ENCODE measurements at regions not wholly inside any gene's neighbourhood (a gene's known extent, or its start where the extent isn't known, plus 50 kb on each side); places are given as distances from the start of the nearest gene placed in this dataset.

DNA sequence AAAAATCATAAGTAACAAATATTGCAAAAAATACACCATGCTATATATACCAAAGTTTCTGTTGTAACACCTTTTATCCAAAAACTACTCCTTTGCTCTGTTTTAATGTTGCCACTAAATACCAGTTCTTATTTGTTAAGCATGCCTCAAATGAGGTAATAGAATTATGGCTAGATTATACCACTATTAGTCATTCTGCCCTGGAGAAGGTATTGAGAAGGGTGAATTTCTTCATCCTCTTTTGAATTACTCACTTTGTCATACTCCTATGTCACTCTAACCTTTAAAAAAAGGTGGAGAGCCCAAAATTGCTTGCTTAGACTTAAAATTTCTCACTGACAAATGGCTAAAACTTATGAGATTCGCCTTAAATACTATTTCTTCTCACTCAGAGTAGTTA is 750.9 kb downstream of the MAT2B start:
- no peaks in the 10 kb centered on the region for H3K36me3 Mint-ChIP-seq (ENCODE audit: low read depth)
- H3K27ac Mint-ChIP-seq, result no peak overlapping the region
- H3K27me3 Mint-ChIP-seq, result no peaks in the 10 kb centered on the region
- no peaks in the 10 kb centered on the region for H3K4me1 Mint-ChIP-seq (ENCODE audit: low read depth)
- no peak overlapping the region for H3K4me3 Mint-ChIP-seq
- H3K9me3 Mint-ChIP-seq, result no peaks in the 10 kb centered on the region

DNA sequence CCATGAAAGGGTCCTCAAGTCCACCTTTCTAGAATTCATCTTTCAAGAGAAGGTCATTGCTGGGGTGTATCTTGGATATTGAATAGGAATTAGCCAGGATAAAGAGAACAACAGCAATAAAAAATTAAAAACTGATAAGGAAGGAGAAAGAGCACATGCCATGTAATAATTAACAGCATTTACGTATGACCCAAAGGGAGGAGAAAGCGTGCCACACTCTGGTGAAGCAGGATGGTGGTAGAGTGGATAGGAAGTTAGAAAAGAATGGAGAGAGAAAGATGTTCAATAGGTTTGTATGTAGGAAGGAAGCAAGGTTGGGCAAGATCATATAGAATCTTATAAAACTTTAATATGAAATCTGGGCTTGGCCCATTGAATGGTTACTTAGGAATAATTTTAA is 751.5 kb downstream of the MAT2B start:
- H3K4me3 Mint-ChIP-seq, result no peak overlapping the region
- no peaks in the 10 kb centered on the region for H3K36me3 Mint-ChIP-seq (ENCODE audit: low read depth)
- no peak overlapping the region for H3K27ac Mint-ChIP-seq
- no peaks in the 10 kb centered on the region for H3K4me1 Mint-ChIP-seq (ENCODE audit: low read depth)
- no peaks in the 10 kb centered on the region for H3K9me3 Mint-ChIP-seq
- no peaks in the 10 kb centered on the region for H3K27me3 Mint-ChIP-seq

DNA sequence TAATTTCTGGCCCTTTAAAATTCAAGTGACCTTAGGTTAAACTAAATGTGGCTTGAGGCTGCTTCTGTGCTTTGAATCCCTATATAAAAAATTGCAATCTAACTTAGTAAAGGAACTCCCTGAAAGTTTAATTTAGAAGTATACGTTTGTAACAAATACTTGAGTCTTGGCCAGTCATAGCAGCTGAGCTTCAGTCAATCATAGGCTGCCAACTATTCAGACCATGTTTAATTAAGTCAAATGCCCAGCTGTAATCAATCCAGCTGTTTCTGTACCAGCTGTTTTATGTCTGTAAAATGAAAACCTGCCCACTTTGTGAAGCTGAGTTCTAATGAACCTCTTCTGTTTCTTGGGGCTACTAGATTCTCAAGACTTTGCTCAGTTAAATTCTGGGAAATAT is 760.1 kb downstream of the MAT2B start:
- peaks cover 11% of the 10 kb centered on the region for H3K9me3 Mint-ChIP-seq
- H3K36me3 Mint-ChIP-seq (ENCODE audit: low read depth), result no peaks in the 10 kb centered on the region
- H3K4me3 Mint-ChIP-seq, result no peak overlapping the region
- H3K27me3 Mint-ChIP-seq, result no peaks in the 10 kb centered on the region
- H3K27ac Mint-ChIP-seq, result no peak overlapping the region
- no peaks in the 10 kb centered on the region for H3K4me1 Mint-ChIP-seq (ENCODE audit: low read depth)

DNA sequence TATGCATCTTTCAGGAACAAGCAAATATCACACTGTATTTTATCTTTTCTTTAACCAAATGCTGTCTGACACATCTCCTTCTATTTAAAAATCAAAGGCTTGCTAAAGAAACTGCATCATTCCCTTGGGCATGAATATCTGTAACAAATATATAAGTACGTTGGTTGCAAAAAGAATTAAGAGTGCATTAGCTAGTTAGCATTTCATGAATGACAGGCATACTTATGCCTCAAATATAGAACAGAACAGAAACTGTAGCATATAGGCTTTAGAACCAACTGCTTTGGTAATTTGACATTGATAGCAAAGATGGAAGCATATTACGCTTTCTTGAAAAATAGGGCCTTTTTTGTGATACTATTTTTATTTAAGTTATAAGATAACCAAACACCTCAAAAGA is 761.2 kb downstream of the MAT2B start:
- Mint-ChIP-seq H3K4me1 (ENCODE audit: low read depth) (no peaks in the 10 kb centered on the region), H3K36me3 (ENCODE audit: low read depth) (no peaks in the 10 kb centered on the region), H3K9me3 (peaks cover 11% of the 10 kb centered on the region), H3K27ac (no peak overlapping the region), H3K27me3 (no peaks in the 10 kb centered on the region), H3K4me3 (no peak overlapping the region)

DNA sequence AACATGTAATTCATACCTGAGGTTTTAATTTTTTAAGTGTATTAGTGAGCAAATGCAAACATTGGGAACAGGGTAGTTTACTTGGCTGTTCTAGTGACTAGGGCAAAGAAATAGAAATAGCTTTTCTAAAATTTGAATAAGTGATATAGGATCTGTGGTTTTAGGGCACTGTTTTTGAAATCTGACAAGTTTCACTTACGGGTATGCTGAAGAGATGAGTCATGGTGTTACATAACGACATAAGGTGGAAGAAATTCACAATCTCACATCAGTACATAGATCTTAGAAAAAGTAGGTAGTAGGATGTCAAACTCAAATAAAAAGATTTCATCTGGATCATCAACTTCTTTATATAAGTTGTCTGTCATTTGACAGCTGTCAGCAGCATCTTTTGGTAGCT is 772.3 kb downstream of the MAT2B start:
- peaks cover 6% of the 10 kb centered on the region for H3K9me3 Mint-ChIP-seq
- no peaks in the 10 kb centered on the region for H3K27me3 Mint-ChIP-seq
- H3K36me3 Mint-ChIP-seq (ENCODE audit: low read depth), result no peaks in the 10 kb centered on the region
- H3K4me3 Mint-ChIP-seq, result no peak overlapping the region
- no peaks in the 10 kb centered on the region for H3K4me1 Mint-ChIP-seq (ENCODE audit: low read depth)
- H3K27ac Mint-ChIP-seq, result no peak overlapping the region

DNA sequence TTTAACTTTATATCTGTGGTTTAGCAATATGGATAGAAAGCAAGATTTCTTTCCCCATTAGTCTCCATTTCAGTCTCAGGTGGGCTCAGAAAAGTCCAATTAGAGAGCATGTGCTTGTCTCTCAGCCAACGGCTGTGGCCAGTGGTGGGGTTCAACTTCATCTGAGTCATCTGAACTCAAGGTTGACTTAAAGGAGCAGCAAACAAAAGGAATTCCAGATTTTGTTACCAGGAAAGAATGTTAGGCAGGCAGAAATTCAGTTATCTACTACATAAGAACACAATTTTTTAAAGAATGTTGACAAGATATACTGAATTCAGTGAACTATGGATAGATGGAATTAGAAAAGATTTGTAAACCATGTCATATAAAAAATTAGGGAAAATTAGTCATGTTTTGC is 784.1 kb downstream of the MAT2B start:
- H3K4me1 Mint-ChIP-seq (ENCODE audit: low read depth), result no peaks in the 10 kb centered on the region
- no peak overlapping the region for H3K4me3 Mint-ChIP-seq
- H3K27me3 Mint-ChIP-seq, result no peaks in the 10 kb centered on the region
- no peak overlapping the region for H3K27ac Mint-ChIP-seq
- H3K36me3 Mint-ChIP-seq (ENCODE audit: low read depth), result no peaks in the 10 kb centered on the region
- peaks cover 21% of the 10 kb centered on the region for H3K9me3 Mint-ChIP-seq

DNA sequence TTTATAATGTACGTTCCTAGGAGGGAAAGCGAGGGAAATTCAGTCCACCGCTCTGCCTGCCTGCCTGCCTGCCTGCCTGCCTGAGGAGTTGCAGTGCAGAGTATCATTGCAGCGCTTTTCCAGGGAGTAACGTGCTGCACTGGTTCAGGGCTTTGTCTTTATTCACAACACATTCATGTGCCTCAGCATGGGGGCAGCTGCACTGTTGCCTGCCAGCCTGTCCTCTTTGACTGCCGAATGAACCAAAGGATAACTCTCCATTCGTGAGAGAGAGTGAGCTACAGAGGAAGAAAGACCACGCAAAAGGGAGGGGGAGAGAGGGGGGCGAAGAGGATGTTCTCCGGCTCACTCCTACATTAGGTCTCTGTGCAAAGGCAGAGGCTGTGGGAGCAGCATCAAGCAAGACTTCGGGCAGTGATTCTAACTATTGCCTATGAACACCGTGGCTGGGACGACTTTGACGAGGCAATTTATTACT is 791.2 kb downstream of the MAT2B start:
- Mint-ChIP-seq H3K4me1 (ENCODE audit: low read depth) (no peaks in the 10 kb centered on the region), H3K4me3 (no peak overlapping the region), H3K27me3 (no peaks in the 10 kb centered on the region), H3K36me3 (ENCODE audit: low read depth) (no peaks in the 10 kb centered on the region), H3K9me3 (no peaks in the 10 kb centered on the region), H3K27ac (no peak overlapping the region)

DNA sequence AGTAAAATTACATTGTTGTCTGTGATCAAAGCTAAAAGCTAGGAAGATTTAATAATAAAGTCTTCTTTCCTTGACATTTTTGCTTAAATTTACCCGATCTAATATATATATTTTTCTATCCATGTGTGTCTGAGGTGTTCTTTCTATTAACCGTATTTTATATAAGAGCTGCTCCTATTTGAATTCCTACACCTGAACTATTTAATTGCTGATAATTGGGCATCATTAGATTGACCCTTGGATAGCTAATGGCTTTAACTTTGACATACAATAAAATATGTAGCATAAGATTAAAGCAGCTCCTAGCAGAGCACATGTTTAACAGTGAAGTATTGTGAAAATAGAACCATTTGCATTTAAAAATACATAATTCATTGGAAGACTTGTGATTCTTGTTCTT is 792.7 kb downstream of the MAT2B start:
- Mint-ChIP-seq H3K27me3 (no peaks in the 10 kb centered on the region), H3K36me3 (ENCODE audit: low read depth) (no peaks in the 10 kb centered on the region), H3K4me3 (no peak overlapping the region), H3K27ac (no peak overlapping the region), H3K4me1 (ENCODE audit: low read depth) (no peaks in the 10 kb centered on the region), H3K9me3 (no peaks in the 10 kb centered on the region)

DNA sequence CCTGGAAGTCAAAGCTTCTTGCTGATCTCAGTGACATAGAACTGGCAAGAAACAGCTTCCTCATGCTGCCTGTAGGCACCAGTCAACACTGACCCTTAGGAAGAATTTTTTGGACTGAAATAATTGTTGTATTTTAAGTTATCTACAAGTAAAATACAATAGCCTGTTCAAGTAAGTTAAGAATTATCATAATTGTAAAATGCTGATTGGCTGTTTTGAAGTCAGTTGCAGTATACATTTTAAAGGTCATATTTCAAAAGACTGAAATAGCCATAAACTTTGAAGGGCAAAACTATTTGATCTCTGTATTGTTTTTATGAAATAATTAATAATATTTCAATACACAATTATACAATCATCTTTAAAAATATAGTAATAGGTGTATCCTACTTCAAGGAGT is 794.9 kb downstream of the MAT2B start:
- H3K4me1 Mint-ChIP-seq (ENCODE audit: low read depth), result no peaks in the 10 kb centered on the region
- no peaks in the 10 kb centered on the region for H3K36me3 Mint-ChIP-seq (ENCODE audit: low read depth)
- H3K27me3 Mint-ChIP-seq, result no peaks in the 10 kb centered on the region
- H3K9me3 Mint-ChIP-seq, result no peaks in the 10 kb centered on the region
- no peak overlapping the region for H3K4me3 Mint-ChIP-seq
- H3K27ac Mint-ChIP-seq, result no peak overlapping the region

DNA sequence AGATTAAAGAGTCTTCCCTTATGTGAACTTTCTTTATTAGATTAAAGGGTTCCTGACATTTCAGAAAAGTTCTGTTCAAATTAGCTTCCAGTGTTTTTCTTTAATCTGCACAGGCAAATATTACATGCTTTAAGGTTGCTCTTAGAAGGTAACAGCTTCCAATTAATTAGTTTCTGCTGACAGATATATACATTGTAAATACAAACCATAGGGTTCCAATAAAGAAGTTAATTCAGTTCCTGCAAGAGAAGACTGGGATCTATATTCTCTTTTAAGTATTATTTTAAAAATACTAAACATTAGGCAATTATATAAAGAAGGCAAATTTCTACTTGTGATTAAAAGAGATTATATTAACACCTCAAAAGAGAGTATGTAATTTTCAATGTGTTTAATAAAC is 795.7 kb downstream of the MAT2B start:
- Mint-ChIP-seq H3K27me3 (no peaks in the 10 kb centered on the region), H3K27ac (no peak overlapping the region), H3K36me3 (ENCODE audit: low read depth) (no peaks in the 10 kb centered on the region), H3K9me3 (no peaks in the 10 kb centered on the region), H3K4me3 (no peak overlapping the region), H3K4me1 (ENCODE audit: low read depth) (no peaks in the 10 kb centered on the region)

DNA sequence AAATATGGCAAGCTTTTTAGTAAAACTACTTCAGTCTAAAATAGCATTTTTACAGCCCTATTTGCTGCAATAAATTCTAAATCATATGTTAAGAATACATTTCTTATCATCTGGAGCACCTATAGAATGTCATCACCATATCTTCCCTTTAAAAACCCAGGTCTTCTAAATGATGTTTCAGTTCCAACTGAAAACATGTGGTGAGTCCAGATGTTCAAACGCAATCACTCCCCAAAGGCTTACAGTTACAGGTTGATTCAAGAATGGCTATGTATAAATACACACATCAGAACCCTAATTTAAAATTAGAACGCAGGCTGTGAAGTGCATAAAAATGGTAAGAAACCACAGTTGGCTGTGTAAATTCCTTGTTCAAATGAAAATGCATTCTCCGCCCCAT is 796.3 kb downstream of the MAT2B start:
- Mint-ChIP-seq H3K4me3 (no peak overlapping the region), H3K27ac (no peak overlapping the region), H3K4me1 (ENCODE audit: low read depth) (no peaks in the 10 kb centered on the region), H3K36me3 (ENCODE audit: low read depth) (no peaks in the 10 kb centered on the region), H3K27me3 (no peaks in the 10 kb centered on the region), H3K9me3 (no peaks in the 10 kb centered on the region)

DNA sequence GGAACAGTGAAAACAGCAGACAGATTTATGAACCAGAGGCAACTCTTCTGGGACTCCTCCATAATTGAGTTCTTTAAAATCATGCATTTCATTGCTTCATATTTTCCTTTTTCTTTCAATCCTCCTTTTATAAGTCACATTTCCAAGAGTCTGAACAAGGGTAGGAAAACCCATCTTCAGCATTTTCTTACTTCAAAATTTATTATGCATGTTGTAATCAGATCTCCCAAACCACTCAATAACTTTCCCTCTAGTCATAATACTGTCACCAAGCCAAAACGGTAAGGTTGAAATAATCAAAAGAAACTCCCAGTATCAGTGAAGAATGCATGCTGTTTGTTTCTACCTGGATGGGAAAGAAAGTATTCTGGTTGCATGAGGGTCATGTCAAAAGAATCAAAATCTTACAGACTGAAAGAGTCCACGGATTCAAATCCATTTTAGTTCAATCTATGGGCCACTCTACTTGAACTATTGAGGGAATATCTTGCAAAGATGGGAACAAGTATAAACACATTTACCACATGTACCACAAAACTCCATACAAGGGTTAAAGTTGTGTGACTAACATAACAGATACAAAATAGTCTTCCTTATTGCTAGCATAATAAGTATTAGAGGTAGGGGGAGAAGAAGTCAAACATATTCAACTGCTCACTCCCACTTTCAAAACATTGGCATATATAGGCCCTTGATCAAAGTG is 797.3 kb downstream of the MAT2B start:
- H3K27ac Mint-ChIP-seq, result no peak overlapping the region
- no peaks in the 10 kb centered on the region for H3K4me1 Mint-ChIP-seq (ENCODE audit: low read depth)
- no peaks in the 10 kb centered on the region for H3K36me3 Mint-ChIP-seq (ENCODE audit: low read depth)
- H3K9me3 Mint-ChIP-seq, result no peaks in the 10 kb centered on the region
- no peak overlapping the region for H3K4me3 Mint-ChIP-seq
- H3K27me3 Mint-ChIP-seq, result no peaks in the 10 kb centered on the region

DNA sequence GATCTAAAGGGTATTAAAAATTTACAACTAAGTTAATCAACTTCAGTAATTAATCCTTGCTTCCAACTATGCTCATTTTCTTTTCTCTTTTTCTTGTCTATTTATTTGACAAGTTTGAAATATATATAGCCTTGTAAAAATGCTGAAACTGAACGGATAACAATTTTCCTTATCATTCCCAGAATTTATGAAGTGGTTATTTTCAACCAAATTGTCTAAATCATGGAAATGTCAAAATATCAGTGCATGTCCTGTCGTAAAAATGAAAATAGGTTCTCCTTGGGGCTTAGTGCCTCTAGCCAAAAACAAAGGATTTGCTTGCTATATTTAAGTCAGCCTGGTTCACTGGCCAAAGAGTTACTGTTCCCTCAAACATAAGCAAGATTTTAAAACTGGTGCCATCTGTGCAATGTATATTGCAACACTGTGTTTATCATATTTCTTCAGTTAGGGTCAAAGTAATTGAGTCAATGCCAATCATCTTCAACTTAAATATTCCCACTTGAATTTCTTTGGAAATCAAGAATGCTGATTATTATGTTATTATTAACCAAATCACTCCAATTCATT is 798.3 kb downstream of the MAT2B start:
- Mint-ChIP-seq H3K27me3 (no peaks in the 10 kb centered on the region), H3K9me3 (no peaks in the 10 kb centered on the region), H3K27ac (no peak overlapping the region), H3K4me1 (ENCODE audit: low read depth) (no peaks in the 10 kb centered on the region), H3K4me3 (no peak overlapping the region), H3K36me3 (ENCODE audit: low read depth) (no peaks in the 10 kb centered on the region)

DNA sequence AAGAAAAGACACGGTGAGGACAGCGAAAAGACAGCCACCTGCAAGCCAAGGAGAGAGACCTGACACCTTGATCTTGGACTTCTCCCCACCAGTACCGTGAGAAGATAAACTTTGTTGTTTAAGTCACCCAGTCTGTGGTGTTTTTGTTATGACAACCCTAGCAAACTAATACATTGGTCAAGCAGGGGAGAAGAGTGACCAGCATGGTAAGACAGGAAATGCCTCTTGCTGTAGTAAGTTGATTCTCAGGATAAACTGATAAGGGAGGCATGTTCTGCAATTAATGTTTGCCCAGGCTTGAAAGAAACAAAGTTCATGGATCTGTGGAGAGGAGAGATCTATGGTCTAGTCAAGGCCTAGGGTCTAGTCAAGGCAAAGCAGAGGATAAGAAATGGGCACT is 801.2 kb downstream of the MAT2B start:
- H3K4me1 Mint-ChIP-seq (ENCODE audit: low read depth), result no peaks in the 10 kb centered on the region
- no peaks in the 10 kb centered on the region for H3K27me3 Mint-ChIP-seq
- no peaks in the 10 kb centered on the region for H3K36me3 Mint-ChIP-seq (ENCODE audit: low read depth)
- H3K4me3 Mint-ChIP-seq, result no peak overlapping the region
- no peak overlapping the region for H3K27ac Mint-ChIP-seq
- H3K9me3 Mint-ChIP-seq, result no peaks in the 10 kb centered on the region

DNA sequence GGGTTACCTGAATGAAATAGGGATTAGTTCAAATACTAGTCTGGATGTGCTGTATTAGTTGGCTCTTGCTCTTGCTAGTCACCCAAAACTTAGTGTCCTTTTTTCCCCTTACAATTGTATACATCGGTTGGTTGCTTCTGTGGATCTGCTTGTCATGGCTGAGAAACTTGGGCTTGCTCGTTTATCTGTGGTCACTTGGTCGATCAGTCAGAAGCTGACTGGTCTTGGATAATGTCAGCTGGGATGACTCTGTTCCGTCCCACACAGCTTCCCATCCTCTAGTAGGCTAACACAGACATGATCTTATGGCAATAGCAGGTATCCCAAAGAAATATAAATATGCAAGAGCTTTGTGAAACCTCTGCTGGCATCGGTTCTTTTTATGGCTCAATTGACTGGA is 807.4 kb downstream of the MAT2B start:
- Mint-ChIP-seq H3K27ac (no peak overlapping the region), H3K36me3 (ENCODE audit: low read depth) (no peaks in the 10 kb centered on the region), H3K4me1 (ENCODE audit: low read depth) (no peaks in the 10 kb centered on the region), H3K4me3 (no peak overlapping the region), H3K9me3 (no peaks in the 10 kb centered on the region), H3K27me3 (no peaks in the 10 kb centered on the region)

DNA sequence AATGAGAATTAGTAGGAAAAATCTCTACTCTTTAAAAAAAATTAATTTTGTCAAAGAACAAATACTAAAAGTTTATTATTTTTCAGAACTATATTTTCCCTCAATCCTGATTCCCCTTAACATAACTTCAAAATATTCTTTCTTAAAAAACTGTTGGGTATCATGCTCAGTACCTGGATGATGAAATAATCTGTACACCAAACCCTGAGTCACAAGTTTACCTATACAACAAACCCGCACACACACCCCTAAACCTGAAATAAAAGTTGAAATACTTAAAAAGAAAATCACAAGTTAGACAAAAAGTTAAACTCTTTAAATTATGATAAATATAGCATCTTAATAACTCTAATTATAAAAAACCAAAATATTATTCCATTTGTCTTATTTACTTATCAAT is 812.3 kb downstream of the MAT2B start:
- H3K4me1 Mint-ChIP-seq (ENCODE audit: low read depth), result no peaks in the 10 kb centered on the region
- no peaks in the 10 kb centered on the region for H3K36me3 Mint-ChIP-seq (ENCODE audit: low read depth)
- no peaks in the 10 kb centered on the region for H3K9me3 Mint-ChIP-seq
- no peak overlapping the region for H3K27ac Mint-ChIP-seq
- no peak overlapping the region for H3K4me3 Mint-ChIP-seq
- H3K27me3 Mint-ChIP-seq, result no peaks in the 10 kb centered on the region
